Fibroblast of lung (primary cell): ENCODE measurements at regions not wholly inside any gene's neighbourhood (a gene's known extent, or its start where the extent isn't known, plus 50 kb on each side); places are given as distances from the start of the nearest gene placed in this dataset.

ENCODE experiments used
- DNase-seq, 2 donors: peaks; one replicate each; pipeline versions ENCODE4 v3.0.0 to v3.0.0-alpha.2; 2010; ENCODE audit warnings: low read depth in 2 of 2
- H2AFZ ChIP-seq: 2 replicates; pipeline ENCODE4 v1.5.1; 2012; ENCODE audit warnings: low read length, control low read depth, inconsistent platforms
- H3K27ac ChIP-seq: 2 replicates; pipeline ENCODE4 v1.5.1; 2011; ENCODE audit warnings: low read length, control low read depth; ENCODE audit not compliant: insufficient read depth
- H3K27me3 ChIP-seq: 2 replicates; pipeline ENCODE4 v1.5.1; 2011; ENCODE audit warnings: mild to moderate bottlenecking, low read length; ENCODE audit not compliant: control insufficient read depth, insufficient read depth
- H3K36me3 ChIP-seq: 2 replicates; pipeline ENCODE4 v1.5.1; 2011; ENCODE audit warnings: low read length; ENCODE audit not compliant: control insufficient read depth, insufficient read depth
- H3K4me1 ChIP-seq: 2 replicates; pipeline ENCODE4 v1.5.1; 2011; ENCODE audit warnings: low read length; ENCODE audit not compliant: control insufficient read depth, insufficient read depth; ENCODE audit errors: extremely low read depth
- H3K4me2 ChIP-seq: 2 replicates; pipeline ENCODE4 v1.5.1; 2011; ENCODE audit warnings: low read length, control low read depth; ENCODE audit not compliant: insufficient read depth; ENCODE audit errors: extremely low read depth
- H3K4me3 ChIP-seq, 4 experiments: fragments of 200-600 bp in 1 of 4; sonication (generic) in 1 of 4; replicated peaks in 1 of 4; 2 replicates each; pipeline ENCODE4 v1.5.1; 2011 to 2016; ENCODE audit warnings: low read length in 4 of 4, low read depth in 3 of 4, mild to moderate bottlenecking in 3 of 4, control low read depth in 2 of 4, inconsistent platforms in 1 of 4, mixed read lengths in 1 of 4; ENCODE audit not compliant: insufficient read depth in 1 of 4; ENCODE audit errors: control extremely low read depth in 1 of 4
- H3K79me2 ChIP-seq: 2 replicates; pipeline ENCODE4 v1.5.1; 2012; ENCODE audit warnings: mild to moderate bottlenecking, low read length, inconsistent platforms; ENCODE audit not compliant: control insufficient read depth, insufficient read depth
- H3K9ac ChIP-seq: 2 replicates; pipeline ENCODE4 v1.5.1; 2011; ENCODE audit warnings: mild to moderate bottlenecking, low read length, control low read depth; ENCODE audit not compliant: insufficient read depth
- H3K9me3 ChIP-seq: 2 replicates; pipeline ENCODE4 v1.5.1; 2012; ENCODE audit warnings: low read depth, low read length; ENCODE audit not compliant: control insufficient read depth, insufficient read depth
- H4K20me1 ChIP-seq: 2 replicates; pipeline ENCODE4 v1.5.1; 2011; ENCODE audit warnings: low read length; ENCODE audit not compliant: control insufficient read depth, insufficient read depth; ENCODE audit errors: extremely low read depth
- CTCF ChIP-seq, 2 donors: IDR thresholded peaks in 1 of 2; conservative IDR thresholded peaks in 1 of 2; 1 replicate in 1 of 2; 2 replicates in 1 of 2; pipeline ENCODE4 v1.5.1; 2011 to 2012; ENCODE audit warnings: low read length in 2 of 2, control low read depth in 1 of 2, inconsistent platforms in 1 of 2, low read depth in 1 of 2, mild to moderate bottlenecking in 1 of 2
- EZH2 ChIP-seq: IDR thresholded peaks from 2 replicates; pipeline ENCODE4 v1.5.1; 2012; ENCODE audit warnings: low read length, control low read depth, mild to moderate bottlenecking; ENCODE audit errors: missing control alignments

DNA sequence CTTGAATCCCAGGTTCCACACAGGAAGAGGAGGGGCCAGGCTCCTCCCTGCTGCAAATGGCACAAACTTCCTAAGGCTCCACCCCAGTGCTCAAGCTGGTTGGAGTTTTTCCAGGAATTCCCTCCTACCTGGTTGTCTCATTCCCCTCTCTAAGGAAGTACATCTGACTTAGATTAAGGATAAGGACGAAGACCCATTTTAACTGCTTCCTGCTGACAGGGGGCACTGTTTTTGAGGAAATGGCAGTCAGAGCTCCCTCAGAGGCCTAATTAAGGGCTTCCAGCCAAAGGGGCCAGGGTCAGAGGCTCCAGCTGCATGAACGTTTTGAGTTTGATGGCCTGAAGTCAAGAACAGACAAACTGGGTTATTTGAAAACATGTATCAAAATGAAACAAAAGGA is 1084.7 kb downstream of the SLC6A15 start:
- no peak overlapping the region for H3K9ac ChIP-seq
- no peaks in the 10 kb centered on the region for H3K9me3 ChIP-seq
- H2AFZ ChIP-seq = no peak overlapping the region
- no peaks in the 10 kb centered on the region for H4K20me1 ChIP-seq
- no peaks in the 10 kb centered on the region for H3K27me3 ChIP-seq
- no peaks in the 10 kb centered on the region for H3K36me3 ChIP-seq
- H3K4me3 ChIP-seq = no peak overlapping the region
- H3K79me2 ChIP-seq = no peaks in the 10 kb centered on the region
- peak in 1 of 2 donors; percentile 29 for TF ChIP-seq CTCF (conservative IDR thresholded peaks at IDR 0.05 in 1 of 2, IDR thresholded peaks at IDR 0.05 in 1 of 2; ENCODE audit: low read depth in 1 of 2, low read length in 2 of 2)
- no peak for TF ChIP-seq EZH2
- H3K4me1 ChIP-seq = no peaks in the 10 kb centered on the region
- DNase-seq = peak in 1 of 2 donors; percentile 59
- H3K4me2 ChIP-seq = no peak overlapping the region
- no peak overlapping the region for H3K27ac ChIP-seq

- Histone ChIP-seq H4K20me1 (no peaks in the 10 kb centered on the region), H3K79me2 (no peaks in the 10 kb centered on the region), H2AFZ (no peak overlapping the region), H3K4me3 (no peak overlapping the region), H3K4me1 (no peaks in the 10 kb centered on the region), H3K9me3 (no peaks in the 10 kb centered on the region), H3K27ac (no peak overlapping the region), H3K36me3 (no peaks in the 10 kb centered on the region), H3K27me3 (no peaks in the 10 kb centered on the region), H3K9ac (no peak overlapping the region), H3K4me2 (no peak overlapping the region)
- TF ChIP-seq CTCF (conservative IDR thresholded peaks at IDR 0.05 in 1 of 2, IDR thresholded peaks at IDR 0.05 in 1 of 2; ENCODE audit: low read depth in 1 of 2, low read length in 2 of 2) (no peak), EZH2 (no peak)
- DNase-seq = no peak
Measured at GRCh38 chr12:83827193-83827592, 1085.4 kb downstream of the SLC6A15 start.

DNA sequence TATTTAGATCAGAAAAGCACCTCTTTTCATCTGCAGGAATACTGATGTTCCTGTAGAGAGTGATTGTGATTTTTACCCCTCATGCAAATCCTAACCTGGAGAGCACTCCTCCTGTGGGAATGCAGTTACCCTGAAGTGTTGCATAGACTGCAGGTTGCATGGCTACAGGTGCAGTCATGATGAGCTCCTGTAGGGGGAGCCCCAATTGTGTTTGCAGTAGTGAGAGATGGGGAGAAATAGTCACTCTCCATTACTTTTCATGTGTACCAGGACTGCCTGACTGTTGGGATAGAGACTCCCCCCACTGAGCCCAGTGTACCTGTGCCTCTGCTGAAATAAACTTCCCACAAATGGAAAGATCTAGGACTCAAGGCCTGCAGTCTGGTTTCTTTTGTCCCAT is 1086.5 kb downstream of the SLC6A15 start:
- H3K9ac ChIP-seq = no peak overlapping the region
- no peaks in the 10 kb centered on the region for H4K20me1 ChIP-seq
- no peaks in the 10 kb centered on the region for H3K36me3 ChIP-seq
- no peaks in the 10 kb centered on the region for H3K79me2 ChIP-seq
- no peaks in the 10 kb centered on the region for H3K27me3 ChIP-seq
- no peaks in the 10 kb centered on the region for H3K9me3 ChIP-seq
- no peaks in the 10 kb centered on the region for H3K4me1 ChIP-seq
- DNase-seq = peak in 1 of 2 donors; percentile 49
- no peak overlapping the region for H3K4me3 ChIP-seq
- no peak overlapping the region for H3K4me2 ChIP-seq
- H3K27ac ChIP-seq = no peak overlapping the region
- peak; percentile 48 to 94 for TF ChIP-seq CTCF (conservative IDR thresholded peaks at IDR 0.05 in 1 of 2, IDR thresholded peaks at IDR 0.05 in 1 of 2; ENCODE audit: low read depth in 1 of 2, low read length in 2 of 2)
- TF ChIP-seq EZH2 = no peak
- H2AFZ ChIP-seq = no peak overlapping the region
